Endothelial cell (in vitro differentiated cells): ENCODE measurements at regions not wholly inside any gene's neighbourhood (a gene's known extent, or its start where the extent isn't known, plus 50 kb on each side); places are given as distances from the start of the nearest gene placed in this dataset.

Experiments used
- DNase-seq: peaks from one replicate; pipeline ENCODE4 v3.0.0; 2021; ENCODE audit warnings: low spot score
- H3K27ac Mint-ChIP-seq: one replicate; pipeline ENCODE4 v1.8.0; 2021; ENCODE audit warnings: mixed read lengths, inconsistent platforms; ENCODE audit not compliant: unreplicated experiment
- H3K27me3 Mint-ChIP-seq: one replicate; pipeline ENCODE4 v1.8.0; 2021; ENCODE audit warnings: mild to moderate bottlenecking, moderate library complexity, mixed read lengths, inconsistent platforms; ENCODE audit not compliant: unreplicated experiment
- H3K36me3 Mint-ChIP-seq: one replicate; pipeline ENCODE4 v1.8.0; 2021; ENCODE audit warnings: mild to moderate bottlenecking, low read depth, mixed read lengths, inconsistent platforms; ENCODE audit not compliant: unreplicated experiment
- H3K4me1 Mint-ChIP-seq: one replicate; pipeline ENCODE4 v1.8.0; 2021; ENCODE audit warnings: mild to moderate bottlenecking, mixed read lengths, inconsistent platforms; ENCODE audit not compliant: unreplicated experiment
- H3K4me3 Mint-ChIP-seq: one replicate; pipeline ENCODE4 v1.8.0; 2021; ENCODE audit warnings: mild to moderate bottlenecking, mixed read lengths, inconsistent platforms; ENCODE audit not compliant: unreplicated experiment
- H3K9me3 Mint-ChIP-seq: one replicate; pipeline ENCODE4 v1.8.0; 2021; ENCODE audit warnings: mixed read lengths, inconsistent platforms; ENCODE audit not compliant: unreplicated experiment
- CTCF ChIP-seq: fragments of 200-600 bp; sonication (generic); IDR thresholded peaks from one replicate; pipeline ENCODE4 v1.5.0; 2021; ENCODE audit warnings: antibody characterized with exemption; ENCODE audit not compliant: unreplicated experiment

GRCh38 chr22:26828311-26828710 is 170.9 kb downstream of the MIAT start:
- no peaks in the 10 kb centered on the region for H3K9me3 Mint-ChIP-seq
- no peak overlapping the region for H3K4me3 Mint-ChIP-seq
- peaks cover 15% of the 10 kb centered on the region for H3K4me1 Mint-ChIP-seq
- H3K27me3 Mint-ChIP-seq = no peaks in the 10 kb centered on the region
- no peak overlapping the region for H3K27ac Mint-ChIP-seq
- no peaks in the 10 kb centered on the region for H3K36me3 Mint-ChIP-seq
- TF ChIP-seq CTCF = no peak
- DNase-seq = no peak

DNA sequence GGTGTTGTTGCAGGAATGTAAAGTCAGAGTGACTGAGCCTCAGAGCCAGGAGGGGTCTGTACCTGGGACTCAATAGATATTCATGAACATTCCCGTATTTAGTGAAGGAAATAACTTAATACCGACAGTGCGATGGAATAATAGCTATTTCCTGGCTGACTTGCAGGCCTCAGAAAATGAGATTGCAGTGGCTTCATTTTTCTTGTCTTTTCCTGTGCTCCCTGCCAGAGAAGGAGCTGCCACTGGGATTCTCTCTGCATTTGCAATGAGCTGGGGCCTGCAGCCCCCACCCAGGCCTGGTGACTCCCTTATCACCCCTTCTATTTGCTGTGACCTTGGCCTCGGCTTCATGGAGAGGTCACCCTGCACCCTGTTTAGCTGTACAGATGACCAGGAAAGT is 173.4 kb downstream of the MIAT start:
- no peak overlapping the region for H3K4me3 Mint-ChIP-seq
- H3K9me3 Mint-ChIP-seq = no peaks in the 10 kb centered on the region
- no peak for TF ChIP-seq CTCF
- H3K4me1 Mint-ChIP-seq = peaks cover 15% of the 10 kb centered on the region
- H3K27ac Mint-ChIP-seq = no peak overlapping the region
- H3K27me3 Mint-ChIP-seq = peaks cover 2% of the 10 kb centered on the region
- no peaks in the 10 kb centered on the region for H3K36me3 Mint-ChIP-seq
- DNase-seq = no peak

DNA sequence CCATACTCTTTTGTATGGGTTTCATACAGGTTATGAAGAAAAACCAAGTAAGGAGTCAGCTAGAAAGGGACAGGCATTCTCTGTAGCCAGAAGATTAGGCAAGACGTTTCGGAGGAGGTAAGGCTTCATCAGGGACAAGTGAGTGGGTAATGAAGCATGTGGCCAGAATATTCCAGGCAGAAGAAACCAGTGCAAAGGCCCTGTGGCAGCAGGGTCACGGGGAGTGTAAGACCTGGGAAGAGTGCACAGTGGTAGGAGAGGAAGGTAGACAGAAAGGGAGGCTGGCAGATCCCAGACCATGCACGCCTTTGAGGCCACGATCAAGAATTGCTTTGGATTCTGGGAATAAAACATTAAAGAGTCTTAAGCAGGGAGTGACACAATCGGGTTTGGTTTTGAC is 177.6 kb downstream of the MIAT start:
- TF ChIP-seq CTCF = no peak
- DNase-seq = no peak
- no peaks in the 10 kb centered on the region for H3K9me3 Mint-ChIP-seq
- H3K27ac Mint-ChIP-seq = no peak overlapping the region
- peaks cover 15% of the 10 kb centered on the region for H3K4me1 Mint-ChIP-seq
- peaks cover 2% of the 10 kb centered on the region for H3K27me3 Mint-ChIP-seq
- H3K4me3 Mint-ChIP-seq = no peak overlapping the region
- no peaks in the 10 kb centered on the region for H3K36me3 Mint-ChIP-seq

GRCh38 chr22:26835929-26836528 is 178.6 kb downstream of the MIAT start:
- Mint-ChIP-seq H3K27me3 (peaks cover 2% of the 10 kb centered on the region), H3K27ac (no peak overlapping the region), H3K4me3 (no peak overlapping the region), H3K4me1 (peaks cover 6% of the 10 kb centered on the region), H3K36me3 (no peaks in the 10 kb centered on the region), H3K9me3 (no peaks in the 10 kb centered on the region)
- peak; percentile 66 for DNase-seq
- peak; percentile 88 for TF ChIP-seq CTCF

DNA sequence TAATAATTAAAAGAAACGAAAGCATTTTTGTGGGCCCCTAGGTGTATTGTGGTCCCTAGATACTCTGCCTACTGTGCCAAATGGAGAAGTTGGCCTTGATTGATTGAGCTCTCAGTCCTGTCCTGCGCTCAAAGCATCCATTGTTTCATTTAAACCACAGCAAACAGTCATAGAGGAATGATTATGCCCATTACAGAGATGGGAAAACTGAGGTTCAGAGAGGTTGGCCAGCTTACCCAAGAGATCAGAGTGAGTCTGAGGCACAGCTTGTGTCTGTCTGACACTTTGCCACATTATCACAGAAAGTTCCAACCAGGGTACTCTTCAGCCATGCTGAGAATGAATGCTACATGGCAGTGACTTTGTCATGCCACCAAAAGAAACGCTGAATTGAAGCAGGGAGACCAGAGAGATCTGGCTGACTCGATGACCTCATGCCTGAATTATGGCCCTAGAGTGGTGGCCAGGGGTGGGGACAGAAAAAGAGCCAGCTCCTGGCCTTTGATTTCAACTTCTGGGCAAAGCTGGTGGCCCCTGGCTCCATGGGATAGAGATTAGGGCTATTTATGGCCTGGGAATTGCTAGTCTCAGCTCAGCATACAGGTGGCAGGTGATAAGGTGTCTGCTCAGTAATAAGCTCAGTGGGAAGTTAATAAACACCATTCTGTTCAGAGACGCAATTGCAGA is 180.5 kb downstream of the MIAT start:
- no peaks in the 10 kb centered on the region for H3K9me3 Mint-ChIP-seq
- TF ChIP-seq CTCF = no peak

More for the DNA sequence above, 180.5 kb downstream of the MIAT start:
- no peak for DNase-seq
- Mint-ChIP-seq H3K4me3 (no peak overlapping the region), H3K36me3 (no peaks in the 10 kb centered on the region), H3K27me3 (peaks cover 2% of the 10 kb centered on the region), H3K27ac (no peak overlapping the region), H3K4me1 (no peaks in the 10 kb centered on the region)
